ENCODE measurements at regions not wholly inside any gene's neighbourhood (a gene's known extent, or its start where the extent isn't known, plus 50 kb on each side); places are given as distances from the start of the nearest gene placed in this dataset.

DNA sequence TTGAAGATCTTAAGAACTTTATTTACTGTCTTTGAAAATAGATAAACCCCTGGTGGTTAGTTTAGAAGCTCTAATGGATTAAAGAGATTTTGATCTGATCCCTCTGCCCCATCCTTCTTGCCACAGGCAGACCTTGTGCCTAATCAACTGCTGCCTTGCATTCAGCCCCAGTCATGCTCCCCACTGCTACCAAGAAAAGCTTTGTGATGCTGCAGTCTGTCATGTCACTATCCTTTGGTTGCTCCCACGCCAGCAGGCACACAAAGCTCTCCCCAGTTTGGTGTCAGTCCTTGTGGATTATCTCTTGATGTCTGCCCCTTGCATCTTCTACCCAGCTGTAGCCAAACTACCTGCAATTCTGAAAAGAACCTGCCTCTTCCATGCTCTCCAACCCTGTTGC is 112.2 kb downstream of the MTNR1B start:
- no peak for ATAC-seq
- in situ Hi-C loops (cut with MboI) = no loop called here
- POLR2A ChIA-PET = no interaction called here

More for the DNA sequence above, 112.2 kb downstream of the MTNR1B start:
- Histone ChIP-seq H3K4me2 (ENCODE audit: insufficient read depth, low read length) (no peak overlapping the region), H3K4me3 (no peak overlapping the region), H3K9me3 (replicated peaks; ENCODE audit: control insufficient read depth, insufficient read depth, low read depth, low read length) (no peaks in the 10 kb centered on the region), H3K4me1 (replicated peaks in 1 of 2; ENCODE audit: control insufficient read depth in 2 of 2, insufficient read depth in 2 of 2, low read length in 2 of 2) (no peaks in the 10 kb centered on the region), H3K9me1 (ENCODE audit: control insufficient read depth, insufficient read depth, low read length) (no peaks in the 10 kb centered on the region), H3K9ac (ENCODE audit: insufficient read depth in 1 of 2, low read depth in 2 of 2, low read length in 2 of 2) (no peak overlapping the region), H3K79me2 (ENCODE audit: control insufficient read depth, insufficient read depth, low read length) (no peaks in the 10 kb centered on the region), H4K20me1 (replicated peaks; ENCODE audit: control insufficient read depth, insufficient read depth, low read length) (no peaks in the 10 kb centered on the region), H2AFZ (ENCODE audit: low read depth, low read length) (no peak overlapping the region), H3K36me3 (ENCODE audit: control insufficient read depth, insufficient read depth, low read length) (no peaks in the 10 kb centered on the region), H3K27ac (ENCODE audit: extremely low read depth, low read depth, low read length) (no peak overlapping the region), H3K27me3 (ENCODE audit: control insufficient read depth in 2 of 2, insufficient read depth in 2 of 2, low read length in 2 of 2) (no peaks in the 10 kb centered on the region)
- 0% methylated on average over 1 of the region's 1 CpG for WGBS (ENCODE audit: insufficient coverage, low coverage, missing lambda C conversion rate)
- FAIRE-seq = no peak
- CTCF ChIA-PET (ENCODE audit: low intra/inter-chr PET ratio) = no interaction called here
- no peak for TF ChIP-seq ZSCAN29 (IDR thresholded peaks at IDR 0.05)
- TF ChIP-seq FIP1L1 (IDR thresholded peaks at IDR 0.05; ENCODE audit: low read depth, low read length, poor library complexity, severe bottlenecking) = no peak
- no peak for TF ChIP-seq MCM5 (IDR thresholded peaks at IDR 0.05; ENCODE audit: low read depth)
- TF ChIP-seq, protein P1, sequence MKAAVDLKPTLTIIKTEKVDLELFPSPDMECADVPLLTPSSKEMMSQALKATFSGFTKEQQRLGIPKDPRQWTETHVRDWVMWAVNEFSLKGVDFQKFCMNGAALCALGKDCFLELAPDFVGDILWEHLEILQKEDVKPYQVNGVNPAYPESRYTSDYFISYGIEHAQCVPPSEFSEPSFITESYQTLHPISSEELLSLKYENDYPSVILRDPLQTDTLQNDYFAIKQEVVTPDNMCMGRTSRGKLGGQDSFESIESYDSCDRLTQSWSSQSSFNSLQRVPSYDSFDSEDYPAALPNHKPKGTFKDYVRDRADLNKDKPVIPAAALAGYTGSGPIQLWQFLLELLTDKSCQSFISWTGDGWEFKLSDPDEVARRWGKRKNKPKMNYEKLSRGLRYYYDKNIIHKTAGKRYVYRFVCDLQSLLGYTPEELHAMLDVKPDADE (conservative IDR thresholded peaks at IDR 0.05; ENCODE audit: control insufficient read depth, low read depth, low read length) = no peak
- TF ChIP-seq, protein P2, sequence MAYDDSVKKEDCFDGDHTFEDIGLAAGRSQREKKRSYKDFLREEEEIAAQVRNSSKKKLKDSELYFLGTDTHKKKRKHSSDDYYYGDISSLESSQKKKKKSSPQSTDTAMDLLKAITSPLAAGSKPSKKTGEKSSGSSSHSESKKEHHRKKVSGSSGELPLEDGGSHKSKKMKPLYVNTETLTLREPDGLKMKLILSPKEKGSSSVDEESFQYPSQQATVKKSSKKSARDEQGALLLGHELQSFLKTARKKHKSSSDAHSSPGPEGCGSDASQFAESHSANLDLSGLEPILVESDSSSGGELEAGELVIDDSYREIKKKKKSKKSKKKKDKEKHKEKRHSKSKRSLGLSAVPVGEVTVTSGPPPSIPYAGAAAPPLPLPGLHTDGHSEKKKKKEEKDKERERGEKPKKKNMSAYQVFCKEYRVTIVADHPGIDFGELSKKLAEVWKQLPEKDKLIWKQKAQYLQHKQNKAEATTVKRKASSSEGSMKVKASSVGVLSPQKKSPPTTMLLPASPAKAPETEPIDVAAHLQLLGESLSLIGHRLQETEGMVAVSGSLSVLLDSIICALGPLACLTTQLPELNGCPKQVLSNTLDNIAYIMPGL (CRISPR knock-in tag; IDR thresholded peaks at IDR 0.05) = no peak
- no peak for TF ChIP-seq CBX8 (IDR thresholded peaks at IDR 0.05; ENCODE audit: borderline replicate concordance, extremely low read depth, low read depth, low read length, poor library complexity, severe bottlenecking)
- no peak for TF ChIP-seq NRF1 (conservative IDR thresholded peaks at IDR 0.05 in 1 of 2, IDR thresholded peaks at IDR 0.05 in 1 of 2)
- TF ChIP-seq ZNF764 (CRISPR knock-in tag; IDR thresholded peaks at IDR 0.05; ENCODE audit: low read depth) = no peak
- TF ChIP-seq, protein P3, sequence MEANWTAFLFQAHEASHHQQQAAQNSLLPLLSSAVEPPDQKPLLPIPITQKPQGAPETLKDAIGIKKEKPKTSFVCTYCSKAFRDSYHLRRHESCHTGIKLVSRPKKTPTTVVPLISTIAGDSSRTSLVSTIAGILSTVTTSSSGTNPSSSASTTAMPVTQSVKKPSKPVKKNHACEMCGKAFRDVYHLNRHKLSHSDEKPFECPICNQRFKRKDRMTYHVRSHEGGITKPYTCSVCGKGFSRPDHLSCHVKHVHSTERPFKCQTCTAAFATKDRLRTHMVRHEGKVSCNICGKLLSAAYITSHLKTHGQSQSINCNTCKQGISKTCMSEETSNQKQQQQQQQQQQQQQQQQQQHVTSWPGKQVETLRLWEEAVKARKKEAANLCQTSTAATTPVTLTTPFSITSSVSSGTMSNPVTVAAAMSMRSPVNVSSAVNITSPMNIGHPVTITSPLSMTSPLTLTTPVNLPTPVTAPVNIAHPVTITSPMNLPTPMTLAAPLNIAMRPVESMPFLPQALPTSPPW (CRISPR knock-in tag; IDR thresholded peaks at IDR 0.05) = no peak
- no peak for TF ChIP-seq ZNF77 (CRISPR knock-in tag; IDR thresholded peaks at IDR 0.05)
- TF ChIP-seq DPF2 (IDR thresholded peaks at IDR 0.05) = no peak
- no TSS peak for BruUV-seq (replicated peaks)
- DNase-seq (ENCODE audit: extremely low read depth in 1 of 4, low spot score in 3 of 4) = no peak
- intact Hi-C loops (cut with micrococcal nuclease) = no loop called here
